HUES6 (cell line): ENCODE measurements at regions not wholly inside any gene's neighbourhood (a gene's known extent, or its start where the extent isn't known, plus 50 kb on each side); places are given as distances from the start of the nearest gene placed in this dataset.
"Not testable (repeated sequence)": the region's sequence is repeated elsewhere in the genome, so short reads cannot be mapped to it uniquely, and the experiment has no call there.

Experiments
- H3K27ac ChIP-seq: 2 replicates; pipeline ENCODE4 v1.7.0; 2013; ENCODE audit warnings: low read depth, mild to moderate bottlenecking, low read length, inconsistent platforms
- H3K27me3 ChIP-seq: 2 replicates; pipeline ENCODE4 v1.6.1; 2013; ENCODE audit warnings: low read length; ENCODE audit not compliant: control insufficient read depth, insufficient read depth
- H3K36me3 ChIP-seq: 2 replicates; pipeline ENCODE4 v1.6.1; 2013; ENCODE audit warnings: low read length; ENCODE audit not compliant: control insufficient read depth, insufficient read depth
- H3K4me1 ChIP-seq: 2 replicates; pipeline ENCODE4 v1.6.1; 2013; ENCODE audit warnings: low read length; ENCODE audit not compliant: control insufficient read depth, insufficient read depth
- H3K4me3 ChIP-seq: 2 replicates; pipeline ENCODE4 v1.5.1; 2013; ENCODE audit warnings: low read depth, low read length
- H3K9ac ChIP-seq: one replicate; pipeline ENCODE4 v1.6.1; 2013; ENCODE audit warnings: mild to moderate bottlenecking, low read length
- H3K9me3 ChIP-seq: 2 replicates; pipeline ENCODE4 v1.6.1; 2013; ENCODE audit warnings: low read depth, low read length; ENCODE audit not compliant: control insufficient read depth, insufficient read depth

DNA sequence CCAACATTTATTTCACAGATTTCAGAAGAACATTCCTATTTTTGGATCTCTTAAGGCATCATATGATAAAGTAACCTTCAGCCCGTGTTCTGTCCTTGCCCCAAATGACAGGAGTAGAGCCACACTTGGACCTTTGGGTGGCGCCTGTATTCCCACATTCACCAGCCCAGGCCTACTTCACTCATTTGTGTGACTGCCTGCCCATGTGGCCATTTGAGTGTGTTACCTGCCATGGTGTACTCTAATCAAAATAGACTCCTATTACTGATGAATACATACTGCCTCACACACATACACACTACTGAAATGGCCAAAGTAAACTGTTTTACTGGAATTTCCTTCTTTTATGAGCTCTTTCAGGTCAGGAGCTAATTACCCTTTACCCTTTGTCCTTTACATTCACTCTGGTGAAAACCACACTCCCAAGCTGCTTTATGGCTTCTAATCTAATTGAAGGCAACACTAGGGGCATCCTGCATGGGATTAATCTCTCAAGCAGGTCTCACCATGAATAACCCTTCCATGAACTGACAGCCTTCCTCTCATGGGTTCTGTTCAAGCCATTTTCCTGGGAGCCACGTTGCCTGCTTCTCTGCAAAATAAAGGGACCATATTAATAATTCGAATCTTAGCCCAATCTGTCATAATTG is 271.0 kb upstream of the GALNT5 start:
- no peaks in the 10 kb centered on the region for H3K36me3 ChIP-seq
- H3K4me1 ChIP-seq = no peaks in the 10 kb centered on the region
- no peak overlapping the region for H3K4me3 ChIP-seq
- H3K27me3 ChIP-seq = no peaks in the 10 kb centered on the region
- no peak overlapping the region for H3K27ac ChIP-seq
- no peaks in the 10 kb centered on the region for H3K9me3 ChIP-seq
- H3K9ac ChIP-seq = no peak overlapping the region

DNA sequence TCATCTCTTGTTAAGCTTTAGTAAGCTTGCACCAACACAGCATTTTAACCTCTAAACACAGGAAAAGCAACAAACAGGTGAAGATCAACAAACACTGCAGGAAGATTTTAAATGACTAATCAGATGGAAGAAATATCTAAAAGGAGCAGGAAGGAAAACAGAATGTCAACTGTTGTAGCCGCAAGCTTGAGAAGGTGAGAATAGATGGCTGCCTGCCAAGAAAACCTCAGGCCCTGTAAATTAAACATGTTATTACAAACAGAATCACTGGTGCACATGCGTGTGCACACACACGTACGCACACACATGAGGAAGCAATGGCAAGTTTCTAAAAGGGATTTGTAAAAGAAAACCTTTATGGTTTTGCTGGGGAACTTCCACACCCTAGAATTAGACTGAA is 257.8 kb upstream of the GALNT5 start:
- no peaks in the 10 kb centered on the region for H3K9me3 ChIP-seq
- H3K27ac ChIP-seq = no peak overlapping the region
- no peaks in the 10 kb centered on the region for H3K27me3 ChIP-seq
- H3K36me3 ChIP-seq = no peaks in the 10 kb centered on the region
- no peaks in the 10 kb centered on the region for H3K4me1 ChIP-seq
- H3K4me3 ChIP-seq = no peak overlapping the region
- no peak overlapping the region for H3K9ac ChIP-seq

DNA sequence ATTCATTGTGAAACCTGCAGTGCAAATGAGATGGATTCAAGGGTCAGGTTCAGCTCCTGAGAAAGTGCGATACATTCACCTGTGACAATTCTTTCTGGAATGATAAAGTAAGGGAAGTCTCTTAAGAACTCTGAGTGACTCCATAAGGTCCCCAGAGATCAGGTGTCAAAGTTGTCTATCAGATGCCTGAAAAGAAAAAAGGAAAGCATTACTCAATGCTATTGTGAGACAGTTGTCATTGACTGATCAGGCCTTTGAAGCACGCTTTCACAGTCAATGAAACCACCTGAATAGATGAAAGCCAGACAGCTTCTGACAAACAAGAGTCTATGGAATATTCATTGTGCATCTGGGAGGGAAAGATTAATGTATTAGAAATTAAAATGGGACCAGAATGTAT is 252.7 kb upstream of the GALNT5 start:
- no peak overlapping the region for H3K9ac ChIP-seq
- no peaks in the 10 kb centered on the region for H3K4me1 ChIP-seq
- H3K36me3 ChIP-seq = no peaks in the 10 kb centered on the region
- no peaks in the 10 kb centered on the region for H3K9me3 ChIP-seq
- no peaks in the 10 kb centered on the region for H3K27me3 ChIP-seq
- H3K27ac ChIP-seq = no peak overlapping the region
- no peak overlapping the region for H3K4me3 ChIP-seq

DNA sequence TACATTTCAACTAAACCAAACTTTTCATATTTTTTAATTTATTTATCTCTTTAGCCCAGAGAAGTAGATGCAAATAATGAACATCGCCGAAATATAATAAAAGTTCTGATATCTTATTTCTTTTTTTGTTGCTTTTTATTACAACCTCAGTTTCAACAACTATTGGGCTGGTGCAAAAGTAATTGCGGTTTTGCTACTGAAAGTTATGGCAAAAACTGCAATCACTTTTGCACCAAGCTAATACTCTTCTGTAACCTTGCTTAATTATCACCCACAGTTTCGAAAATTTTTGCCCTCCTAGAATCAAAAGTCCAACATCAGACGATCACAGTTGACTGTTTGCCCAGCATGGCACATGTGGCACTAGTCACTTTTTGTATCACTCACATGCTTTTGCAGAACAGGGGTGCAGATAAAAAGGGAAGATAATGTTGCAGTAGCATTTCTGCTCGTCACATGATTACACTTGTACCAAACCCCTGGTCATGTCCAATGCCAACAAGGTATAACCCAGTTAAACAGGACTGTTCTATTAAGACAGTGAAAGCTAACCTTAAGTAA is 242.4 kb upstream of the GALNT5 start:
- Histone ChIP-seq H3K4me3 (no peak overlapping the region), H3K9me3 (no peaks in the 10 kb centered on the region), H3K27me3 (no peaks in the 10 kb centered on the region), H3K4me1 (no peaks in the 10 kb centered on the region), H3K36me3 (no peaks in the 10 kb centered on the region), H3K9ac (no peak overlapping the region), H3K27ac (no peak overlapping the region)

DNA sequence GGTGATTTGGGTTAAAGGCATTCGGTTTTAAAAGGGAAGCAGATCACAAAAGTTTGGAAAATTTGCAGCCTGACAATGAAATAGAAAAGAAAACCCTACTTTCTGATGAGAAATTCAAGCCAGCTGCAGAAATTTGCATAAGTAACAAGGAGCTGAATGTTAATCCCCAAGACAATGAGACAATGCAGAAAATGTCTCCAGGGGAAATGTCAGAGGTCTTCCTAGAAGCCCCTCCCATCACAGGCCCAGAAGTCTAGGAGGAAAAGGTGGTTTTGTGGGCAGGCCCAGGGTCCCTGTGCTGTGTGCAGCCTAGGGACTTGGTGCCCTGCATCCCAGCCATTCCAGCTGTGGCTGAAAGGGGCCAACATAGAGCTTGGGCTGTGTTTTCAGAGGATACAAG is 234.2 kb upstream of the GALNT5 start:
- H3K9ac ChIP-seq, H3K4me3 ChIP-seq, H3K27me3 ChIP-seq, H3K36me3 ChIP-seq, H3K27ac ChIP-seq, H3K9me3 ChIP-seq, H3K4me1 ChIP-seq: not testable (repeated sequence)

DNA sequence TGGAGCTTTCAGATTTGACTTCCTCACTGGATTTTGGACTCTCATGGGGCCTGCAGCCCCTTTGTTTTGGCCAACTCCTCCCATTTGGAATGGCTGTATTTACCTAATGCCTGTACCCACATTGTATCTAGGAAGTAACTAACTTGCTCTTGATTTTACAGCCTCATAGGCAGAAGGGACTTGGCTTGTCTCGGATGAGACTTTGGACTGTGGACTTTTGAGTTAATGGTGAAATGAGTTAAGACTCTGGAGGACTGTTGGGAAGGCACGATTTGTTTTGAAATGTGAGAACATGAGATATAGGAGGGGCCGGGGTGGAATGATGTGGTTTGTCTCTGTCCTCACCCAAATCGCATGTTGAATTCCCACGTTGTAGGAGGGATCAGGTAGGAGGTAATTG is 233.4 kb upstream of the GALNT5 start:
- H3K27me3 ChIP-seq = no peaks in the 10 kb centered on the region

DNA sequence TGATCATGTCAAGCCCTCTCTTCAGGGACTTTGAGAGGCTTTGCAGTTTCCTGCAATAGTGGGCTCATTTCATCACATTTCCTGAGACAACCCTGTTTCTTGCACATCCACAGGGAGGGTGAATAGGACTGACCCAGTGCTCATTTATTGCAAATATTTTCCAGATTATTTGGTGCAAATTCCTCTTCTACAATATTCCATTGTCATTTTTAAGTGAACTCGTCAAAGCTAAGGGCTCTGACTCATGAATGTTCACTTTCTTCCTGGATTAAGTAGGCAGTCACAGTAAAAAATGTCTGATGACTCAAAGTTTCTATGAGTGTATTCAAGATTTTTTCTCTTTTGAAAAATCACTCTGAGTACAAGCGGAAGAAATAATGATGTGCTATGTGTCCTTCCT is 225.5 kb upstream of the GALNT5 start:
- Histone ChIP-seq H3K4me3 (no peak overlapping the region), H3K36me3 (no peaks in the 10 kb centered on the region), H3K27me3 (no peaks in the 10 kb centered on the region), H3K27ac (no peak overlapping the region), H3K9ac (no peak overlapping the region), H3K4me1 (no peaks in the 10 kb centered on the region), H3K9me3 (no peaks in the 10 kb centered on the region)

More for the DNA sequence above, 233.4 kb upstream of the GALNT5 start:
- H3K4me1 ChIP-seq = no peaks in the 10 kb centered on the region
- H3K36me3 ChIP-seq = no peaks in the 10 kb centered on the region
- no peak overlapping the region for H3K4me3 ChIP-seq
- H3K9ac ChIP-seq = no peak overlapping the region
- H3K9me3 ChIP-seq = peaks cover 7% of the 10 kb centered on the region; the same call in 1 of the 2 replicates
- H3K27ac ChIP-seq = no peak overlapping the region

DNA sequence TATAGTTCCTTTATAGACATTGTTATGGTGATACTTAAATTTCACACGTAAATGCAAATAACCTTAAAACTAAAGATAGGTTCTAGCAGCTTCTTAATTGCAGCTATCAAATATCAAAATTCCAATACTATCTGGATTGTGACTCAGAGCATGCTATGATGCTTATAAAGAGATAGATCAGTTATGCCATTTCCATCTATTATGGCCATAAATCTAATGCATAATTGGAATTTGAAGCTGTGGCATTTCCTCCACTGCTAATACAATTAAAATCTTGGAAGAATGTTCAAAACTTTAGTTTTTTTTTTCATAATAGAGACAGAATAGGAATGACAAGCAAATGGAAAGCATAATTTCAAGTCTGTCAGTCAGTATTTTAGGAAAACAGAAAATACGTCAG is 220.8 kb upstream of the GALNT5 start:
- Histone ChIP-seq H3K4me1 (no peaks in the 10 kb centered on the region), H3K4me3 (no peak overlapping the region), H3K9me3 (no peaks in the 10 kb centered on the region), H3K27ac (no peak overlapping the region), H3K9ac (no peak overlapping the region), H3K36me3 (no peaks in the 10 kb centered on the region), H3K27me3 (no peaks in the 10 kb centered on the region)

DNA sequence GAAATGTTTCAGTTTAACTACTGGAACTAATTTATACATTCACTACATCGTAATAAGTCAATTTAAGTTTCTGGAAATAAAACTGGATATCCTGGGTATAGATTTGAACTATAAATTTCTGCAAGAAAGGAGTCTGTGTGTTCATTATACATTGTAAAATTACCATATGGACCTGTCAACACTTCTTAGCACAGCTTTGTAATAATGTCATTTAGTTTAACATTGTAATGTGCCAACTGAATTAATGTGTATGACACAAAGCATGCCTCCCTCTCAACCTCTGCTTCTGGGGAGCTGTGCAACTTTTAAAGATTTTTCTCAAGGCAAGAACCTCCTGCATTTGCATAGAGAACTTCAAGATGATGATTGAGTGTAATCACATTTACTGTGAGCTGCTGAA is 213.7 kb upstream of the GALNT5 start:
- Histone ChIP-seq H3K9me3 (no peaks in the 10 kb centered on the region), H3K4me1 (no peaks in the 10 kb centered on the region), H3K27me3 (no peaks in the 10 kb centered on the region), H3K4me3 (no peak overlapping the region), H3K9ac (no peak overlapping the region), H3K36me3 (no peaks in the 10 kb centered on the region), H3K27ac (no peak overlapping the region)

DNA sequence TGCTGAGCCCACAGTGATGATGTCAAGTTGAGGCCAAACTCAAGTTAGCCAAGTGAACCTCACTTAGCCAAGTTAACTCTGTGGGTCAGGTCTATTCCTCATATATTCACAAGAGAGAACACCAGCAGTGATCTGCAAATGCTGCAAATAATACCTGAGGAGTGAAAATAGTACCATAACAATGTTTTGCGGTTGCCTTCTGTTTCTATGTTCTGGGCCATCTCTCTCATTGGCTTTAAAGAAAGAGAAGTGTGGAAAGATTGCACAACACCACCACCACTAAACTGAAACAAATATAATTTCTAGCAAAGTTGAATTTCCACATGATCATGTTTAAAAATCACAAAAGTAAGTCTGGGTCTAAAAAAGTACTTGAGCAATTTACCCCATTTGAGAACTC is 211.1 kb upstream of the GALNT5 start:
- Histone ChIP-seq H3K27ac (no peak overlapping the region), H3K4me1 (no peaks in the 10 kb centered on the region), H3K27me3 (no peaks in the 10 kb centered on the region), H3K4me3 (no peak overlapping the region), H3K36me3 (no peaks in the 10 kb centered on the region), H3K9ac (no peak overlapping the region), H3K9me3 (no peaks in the 10 kb centered on the region)

DNA sequence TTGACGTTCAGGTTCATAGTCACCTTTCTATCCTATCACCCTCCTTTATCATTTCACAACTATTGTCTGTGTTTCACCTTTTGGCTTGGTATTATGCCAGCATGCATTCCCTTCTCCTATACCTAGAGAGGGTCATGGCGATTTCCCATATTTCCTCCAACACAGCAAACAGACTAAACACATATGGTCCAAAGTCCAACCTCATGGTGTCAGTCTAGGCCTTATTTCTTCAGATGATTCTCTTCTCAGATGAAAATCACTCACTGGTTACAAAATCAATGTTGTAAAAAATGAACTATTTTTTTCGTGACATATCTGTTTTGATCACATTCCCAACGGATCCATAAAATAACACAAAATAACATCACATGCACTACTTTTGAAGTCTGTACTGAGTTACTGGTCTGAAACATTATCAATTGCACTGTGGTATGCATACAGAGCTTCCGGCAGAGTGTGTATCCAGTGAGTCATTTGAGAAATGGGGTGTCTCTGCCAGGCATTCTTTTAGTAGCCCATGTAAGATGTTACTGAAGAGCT is 204.8 kb upstream of the GALNT5 start:
- Histone ChIP-seq H3K9ac (no peak overlapping the region), H3K9me3 (no peaks in the 10 kb centered on the region), H3K27ac (no peak overlapping the region), H3K36me3 (no peaks in the 10 kb centered on the region), H3K27me3 (no peaks in the 10 kb centered on the region), H3K4me1 (no peaks in the 10 kb centered on the region), H3K4me3 (no peak overlapping the region)
